HEK293 (cell line): ENCODE measurements at regions not wholly inside any gene's neighbourhood (a gene's known extent, or its start where the extent isn't known, plus 50 kb on each side); places are given as distances from the start of the nearest gene placed in this dataset.

Source experiments
- CTCF ChIA-PET: fragments of 350-600 bp; formaldehyde crosslinking; extraction: SDS; loops from one replicate; lab custom pipeline; 2021; ENCODE audit warnings: antibody characterized with exemption; lab: Yijun Ruan, JAX
- POLR2A ChIA-PET: fragments of 300-600 bp; formaldehyde crosslinking; extraction: SDS; loops from one replicate; lab custom pipeline; 2020; ENCODE audit warnings: antibody characterized with exemption, inconsistent platforms; lab: Yijun Ruan, JAX
- H3K27ac ChIP-seq: fragments of 200-500 bp; sonication (Bioruptor generic); 2 replicates; pipeline ENCODE4 v1.5.1; 2014; ENCODE audit warnings: low read depth, low read length, control low read depth, inconsistent platforms; ENCODE audit errors: extremely low read depth
- H3K36me3 ChIP-seq, 2 experiments: fragments of 200-500 bp in 1 of 2; sonication (Bioruptor generic) in 1 of 2; 1 replicate in 1 of 2; 2 replicates in 1 of 2; pipeline ENCODE4 v1.5.1; 2014 to 2017; ENCODE audit warnings: inconsistent platforms in 2 of 2, low read length in 2 of 2; ENCODE audit not compliant: control insufficient read depth in 2 of 2, insufficient read depth in 1 of 2
- H3K4me1 ChIP-seq: fragments of 200-500 bp; sonication (Bioruptor generic); 2 replicates; pipeline ENCODE4 v1.5.1; 2014; ENCODE audit warnings: mild to moderate bottlenecking, low read length, inconsistent platforms; ENCODE audit not compliant: control insufficient read depth, insufficient read depth
- H3K4me3 ChIP-seq: 2 replicates; pipeline ENCODE4 v1.5.1; 2011; ENCODE audit warnings: low read depth, mild to moderate bottlenecking, control low read depth, low read length, moderate library complexity
- H3K9me3 ChIP-seq: fragments of 200-500 bp; sonication (Bioruptor generic); 2 replicates; pipeline ENCODE4 v1.5.1; 2014; ENCODE audit warnings: low read depth, low read length, inconsistent platforms; ENCODE audit not compliant: control insufficient read depth, insufficient read depth
- KLF1 ChIP-seq: fragments of 450-650 bp; formaldehyde crosslinking; IDR thresholded peaks from 2 replicates; pipeline ENCODE4 v1.5.1; 2016; ENCODE audit warnings: missing biosample characterization, missing genetic modification characterization
- RBAK ChIP-seq: fragments of 450-650 bp; formaldehyde crosslinking; IDR thresholded peaks from 2 replicates; pipeline ENCODE4 v1.5.1; 2016; ENCODE audit warnings: missing biosample characterization, missing genetic modification characterization
- ZBTB20 ChIP-seq: fragments of 450-650 bp; formaldehyde crosslinking; IDR thresholded peaks from 2 replicates; pipeline ENCODE4 v1.5.1; 2016; ENCODE audit warnings: missing biosample characterization, missing genetic modification characterization
- ZBTB21 ChIP-seq: fragments of 450-650 bp; formaldehyde crosslinking; IDR thresholded peaks from 2 replicates; pipeline ENCODE4 v1.5.1; 2017; ENCODE audit warnings: missing biosample characterization, missing genetic modification characterization
- ZIC2 ChIP-seq: fragments of 450-650 bp; formaldehyde crosslinking; IDR thresholded peaks from 2 replicates; pipeline ENCODE4 v1.5.1; 2016; ENCODE audit warnings: missing biosample characterization, missing genetic modification characterization
- ZNF169 ChIP-seq: fragments of 450-650 bp; formaldehyde crosslinking; IDR thresholded peaks from 2 replicates; pipeline ENCODE4 v1.5.1; 2016; ENCODE audit warnings: missing biosample characterization, missing genetic modification characterization
- ZNF239 ChIP-seq: fragments of 450-650 bp; formaldehyde crosslinking; IDR thresholded peaks from 2 replicates; pipeline ENCODE4 v1.5.1; 2016; ENCODE audit warnings: missing biosample characterization, missing genetic modification characterization
- ZNF248 ChIP-seq: fragments of 450-650 bp; formaldehyde crosslinking; IDR thresholded peaks from 2 replicates; pipeline ENCODE4 v1.5.1; 2017; ENCODE audit warnings: missing biosample characterization, missing genetic modification characterization
- ZNF266 ChIP-seq: fragments of 450-650 bp; formaldehyde crosslinking; IDR thresholded peaks from 2 replicates; pipeline ENCODE4 v1.5.1; 2016; ENCODE audit warnings: missing biosample characterization, missing genetic modification characterization, low read depth
- ZNF354C ChIP-seq: fragments of 450-650 bp; formaldehyde crosslinking; IDR thresholded peaks from 2 replicates; pipeline ENCODE4 v1.5.1; 2016; ENCODE audit warnings: missing biosample characterization, missing genetic modification characterization, low read depth, borderline replicate concordance
- ZNF366 ChIP-seq: fragments of 450-650 bp; formaldehyde crosslinking; conservative IDR thresholded peaks from 2 replicates; pipeline ENCODE4 v1.5.1; 2016; ENCODE audit warnings: missing biosample characterization, missing genetic modification characterization
- ZNF426 ChIP-seq: fragments of 450-650 bp; formaldehyde crosslinking; IDR thresholded peaks from 2 replicates; pipeline ENCODE4 v1.5.1; 2017; ENCODE audit warnings: missing biosample characterization, missing genetic modification characterization, mild to moderate bottlenecking, inconsistent platforms, moderate library complexity
- ZNF529 ChIP-seq: fragments of 450-650 bp; formaldehyde crosslinking; IDR thresholded peaks from 2 replicates; pipeline ENCODE4 v1.5.1; 2017; ENCODE audit warnings: missing genetic modification characterization, missing biosample characterization; ENCODE audit not compliant: insufficient replicate concordance
- ZNF530 ChIP-seq: fragments of 450-650 bp; formaldehyde crosslinking; IDR thresholded peaks from 2 replicates; pipeline ENCODE4 v1.5.1; 2016; ENCODE audit warnings: low read depth, missing biosample characterization, missing genetic modification characterization
- ZNF585B ChIP-seq: fragments of 450-650 bp; formaldehyde crosslinking; IDR thresholded peaks from 2 replicates; pipeline ENCODE4 v1.5.1; 2016; ENCODE audit warnings: missing biosample characterization, missing genetic modification characterization
- ZNF600 ChIP-seq: fragments of 450-650 bp; formaldehyde crosslinking; IDR thresholded peaks from 2 replicates; pipeline ENCODE4 v1.5.1; 2016; ENCODE audit warnings: missing biosample characterization, missing genetic modification characterization
- ZNF610 ChIP-seq: fragments of 450-650 bp; formaldehyde crosslinking; IDR thresholded peaks from 2 replicates; pipeline ENCODE4 v1.5.1; 2016; ENCODE audit warnings: missing biosample characterization, missing genetic modification characterization, borderline replicate concordance
- ZNF629 ChIP-seq: fragments of 450-650 bp; formaldehyde crosslinking; IDR thresholded peaks from 2 replicates; pipeline ENCODE4 v1.5.1; 2017; ENCODE audit warnings: missing biosample characterization, missing genetic modification characterization
- ZNF776 ChIP-seq: fragments of 450-650 bp; formaldehyde crosslinking; IDR thresholded peaks from 2 replicates; pipeline ENCODE4 v1.5.0; 2017; ENCODE audit warnings: missing biosample characterization, missing genetic modification characterization, borderline replicate concordance
- ZNF792 ChIP-seq: fragments of 450-650 bp; formaldehyde crosslinking; IDR thresholded peaks from 2 replicates; pipeline ENCODE4 v1.5.1; 2016; ENCODE audit warnings: missing biosample characterization, missing genetic modification characterization
- TF ChIP-seq, protein P1 (sequence below): fragments of 450-650 bp; formaldehyde crosslinking; IDR thresholded peaks from 2 replicates; pipeline ENCODE4 v1.5.1; 2017; ENCODE audit warnings: missing biosample characterization, missing genetic modification characterization
- TF ChIP-seq, protein P2 (sequence below): fragments of 450-650 bp; formaldehyde crosslinking; IDR thresholded peaks from 2 replicates; pipeline ENCODE4 v1.5.1; 2016; ENCODE audit warnings: missing biosample characterization, missing genetic modification characterization
- TF ChIP-seq, protein P3 (sequence below): fragments of 450-650 bp; formaldehyde crosslinking; IDR thresholded peaks from 2 replicates; pipeline ENCODE4 v1.5.1; 2016; ENCODE audit warnings: missing biosample characterization, missing genetic modification characterization, low read depth
- TF ChIP-seq, protein P4 (sequence below): fragments of 450-650 bp; formaldehyde crosslinking; IDR thresholded peaks from 2 replicates; pipeline ENCODE4 v1.5.1; 2016; ENCODE audit warnings: missing biosample characterization, missing genetic modification characterization

DNA sequence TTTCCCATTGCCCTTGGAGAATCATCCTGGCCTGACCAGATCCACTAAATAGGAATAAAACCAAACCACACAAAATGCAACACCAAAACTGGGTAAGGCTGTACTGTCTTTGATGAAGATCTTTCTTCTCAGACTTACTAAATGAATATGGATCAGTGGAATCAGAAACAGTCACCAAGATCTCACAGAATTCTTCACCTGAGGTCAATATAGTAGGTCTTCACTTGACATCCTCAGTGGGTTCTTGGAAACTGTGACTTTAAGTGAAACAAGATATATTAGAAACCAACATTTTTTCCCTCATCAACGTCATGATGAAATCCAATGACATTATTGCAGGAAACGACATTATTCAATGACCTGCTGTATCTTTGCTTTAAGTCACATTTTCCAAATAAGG is 526.2 kb downstream of the FUT8 start:
- CTCF ChIA-PET: no interaction called here

DNA sequence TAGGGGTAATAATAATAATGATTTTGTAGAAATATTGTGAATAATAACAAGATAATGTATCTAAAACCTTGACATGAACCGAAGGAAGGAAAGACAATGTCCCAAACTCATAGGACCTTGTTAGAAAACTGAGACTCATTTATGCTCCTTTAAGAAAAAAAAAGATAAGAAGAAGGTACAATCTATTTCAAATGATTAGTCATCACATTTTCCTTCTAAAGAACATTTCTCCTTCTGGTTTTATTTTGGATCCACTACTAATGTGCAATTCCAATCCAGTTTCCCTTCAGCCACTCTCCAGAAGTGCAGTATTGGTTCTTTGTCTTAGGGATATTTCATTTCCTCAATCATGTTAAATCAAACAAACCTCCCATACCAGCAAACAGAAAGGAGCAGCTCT is 526.7 kb downstream of the FUT8 start:
- ChIA-PET POLR2A (no interaction called here), CTCF (interaction anchor here (4.9 kb wide), 1 partner anchor 20 kb away, joined by 35 read pairs; no protein-coding TSS in a partner anchor)
- H3K4me3 ChIP-seq: no peak overlapping the region
- H3K9me3 ChIP-seq: no peaks in the 10 kb centered on the region
- TF ChIP-seq ZIC2 (no peak), ZNF530 (tag by site-specific recombination) (no peak), ZNF169 (tag by site-specific recombination) (no peak), ZNF239 (tag by site-specific recombination) (no peak), ZNF585B (no peak), ZNF776 (tag by site-specific recombination) (no peak), ZNF529 (no peak), ZBTB20 (tag by site-specific recombination) (no peak), ZNF266 (tag by site-specific recombination) (no peak), ZNF248 (no peak)
- TF ChIP-seq, protein P1, sequence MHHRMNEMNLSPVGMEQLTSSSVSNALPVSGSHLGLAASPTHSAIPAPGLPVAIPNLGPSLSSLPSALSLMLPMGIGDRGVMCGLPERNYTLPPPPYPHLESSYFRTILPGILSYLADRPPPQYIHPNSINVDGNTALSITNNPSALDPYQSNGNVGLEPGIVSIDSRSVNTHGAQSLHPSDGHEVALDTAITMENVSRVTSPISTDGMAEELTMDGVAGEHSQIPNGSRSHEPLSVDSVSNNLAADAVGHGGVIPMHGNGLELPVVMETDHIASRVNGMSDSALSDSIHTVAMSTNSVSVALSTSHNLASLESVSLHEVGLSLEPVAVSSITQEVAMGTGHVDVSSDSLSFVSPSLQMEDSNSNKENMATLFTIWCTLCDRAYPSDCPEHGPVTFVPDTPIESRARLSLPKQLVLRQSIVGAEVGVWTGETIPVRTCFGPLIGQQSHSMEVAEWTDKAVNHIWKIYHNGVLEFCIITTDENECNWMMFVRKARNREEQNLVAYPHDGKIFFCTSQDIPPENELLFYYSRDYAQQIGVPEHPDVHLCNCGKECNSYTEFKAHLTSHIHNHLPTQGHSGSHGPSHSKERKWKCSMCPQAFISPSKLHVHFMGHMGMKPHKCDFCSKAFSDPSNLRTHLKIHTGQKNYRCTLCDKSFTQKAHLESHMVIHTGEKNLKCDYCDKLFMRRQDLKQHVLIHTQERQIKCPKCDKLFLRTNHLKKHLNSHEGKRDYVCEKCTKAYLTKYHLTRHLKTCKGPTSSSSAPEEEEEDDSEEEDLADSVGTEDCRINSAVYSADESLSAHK (tag by site-specific recombination): no peak
- no peak overlapping the region for H3K27ac ChIP-seq
- no peaks in the 10 kb centered on the region; the same call in 1 of the 2 replicates for H3K4me1 ChIP-seq
- no peaks in the 10 kb centered on the region for H3K36me3 ChIP-seq

More for the DNA sequence above, 526.2 kb downstream of the FUT8 start:
- POLR2A ChIA-PET: no interaction called here
- Histone ChIP-seq H3K27ac (no peak overlapping the region), H3K9me3 (no peaks in the 10 kb centered on the region), H3K4me3 (no peak overlapping the region), H3K4me1 (no peaks in the 10 kb centered on the region; the same call in 1 of the 2 replicates), H3K36me3 (no peaks in the 10 kb centered on the region)
- no peak for TF ChIP-seq ZNF426 (tag by site-specific recombination)
- TF ChIP-seq, protein P2, sequence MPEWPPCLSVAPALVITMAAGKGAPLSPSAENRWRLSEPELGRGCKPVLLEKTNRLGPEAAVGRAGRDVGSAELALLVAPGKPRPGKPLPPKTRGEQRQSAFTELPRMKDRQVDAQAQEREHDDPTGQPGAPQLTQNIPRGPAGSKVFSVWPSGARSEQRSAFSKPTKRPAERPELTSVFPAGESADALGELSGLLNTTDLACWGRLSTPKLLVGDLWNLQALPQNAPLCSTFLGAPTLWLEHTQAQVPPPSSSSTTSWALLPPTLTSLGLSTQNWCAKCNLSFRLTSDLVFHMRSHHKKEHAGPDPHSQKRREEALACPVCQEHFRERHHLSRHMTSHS (tag by site-specific recombination): no peak
- TF ChIP-seq ZNF354C (tag by site-specific recombination): no peak
- TF ChIP-seq ZNF610 (tag by site-specific recombination): no peak

DNA sequence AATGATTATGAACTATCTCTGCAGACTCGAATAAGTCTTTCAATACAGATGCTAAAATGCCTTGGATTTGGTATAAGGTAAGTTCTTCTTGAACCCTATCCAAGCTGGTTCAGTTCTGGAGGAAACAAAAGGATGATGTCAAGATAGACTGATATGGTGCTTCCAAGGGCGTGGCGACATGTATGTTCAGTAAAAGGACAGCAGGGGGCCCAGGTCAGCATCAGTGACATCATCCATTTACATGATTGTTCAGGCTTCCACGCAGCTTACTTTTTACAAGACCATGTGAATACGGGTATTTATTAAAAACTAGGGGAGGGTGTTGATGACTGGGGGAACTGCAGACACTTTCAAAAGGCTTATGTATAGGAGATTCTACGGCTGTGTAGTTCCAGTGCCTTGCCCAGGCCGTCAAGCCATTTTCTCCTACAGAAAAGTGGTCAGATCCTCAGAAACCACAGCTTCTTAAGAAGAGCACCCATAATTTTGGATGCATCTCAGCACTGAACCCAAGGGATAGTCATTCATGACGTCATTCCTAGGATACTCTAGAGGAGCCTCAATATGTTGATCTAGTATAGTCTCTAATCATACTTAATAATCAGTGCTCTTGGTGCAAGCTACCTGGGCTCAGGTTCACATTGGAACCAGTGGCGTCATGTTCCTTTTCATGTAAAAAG is 527.7 kb downstream of the FUT8 start:
- H3K27ac ChIP-seq: no peak overlapping the region
- no peaks in the 10 kb centered on the region for H3K9me3 ChIP-seq
- no peaks in the 10 kb centered on the region; the same call in 1 of the 2 replicates for H3K4me1 ChIP-seq
- H3K4me3 ChIP-seq: no peak overlapping the region
- H3K36me3 ChIP-seq: no peaks in the 10 kb centered on the region
- ChIA-PET POLR2A (no interaction called here), CTCF (interaction anchor here (1.0 to 4.9 kb wide), 4 partner anchors 8 to 153 kb away, joined by 3 to 35 read pairs (median 6); no protein-coding TSS in a partner anchor)
- no peak for TF ChIP-seq RBAK
- TF ChIP-seq, protein P3, sequence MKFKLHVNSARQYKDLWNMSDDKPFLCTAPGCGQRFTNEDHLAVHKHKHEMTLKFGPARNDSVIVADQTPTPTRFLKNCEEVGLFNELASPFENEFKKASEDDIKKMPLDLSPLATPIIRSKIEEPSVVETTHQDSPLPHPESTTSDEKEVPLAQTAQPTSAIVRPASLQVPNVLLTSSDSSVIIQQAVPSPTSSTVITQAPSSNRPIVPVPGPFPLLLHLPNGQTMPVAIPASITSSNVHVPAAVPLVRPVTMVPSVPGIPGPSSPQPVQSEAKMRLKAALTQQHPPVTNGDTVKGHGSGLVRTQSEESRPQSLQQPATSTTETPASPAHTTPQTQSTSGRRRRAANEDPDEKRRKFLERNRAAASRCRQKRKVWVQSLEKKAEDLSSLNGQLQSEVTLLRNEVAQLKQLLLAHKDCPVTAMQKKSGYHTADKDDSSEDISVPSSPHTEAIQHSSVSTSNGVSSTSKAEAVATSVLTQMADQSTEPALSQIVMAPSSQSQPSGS (tag by site-specific recombination): peak; percentile 87
- TF ChIP-seq ZNF629: peak; percentile 81
- peak; percentile 66; the same call in 1 of the 2 replicates for TF ChIP-seq ZBTB21 (tag by site-specific recombination)
- TF ChIP-seq, protein P4, sequence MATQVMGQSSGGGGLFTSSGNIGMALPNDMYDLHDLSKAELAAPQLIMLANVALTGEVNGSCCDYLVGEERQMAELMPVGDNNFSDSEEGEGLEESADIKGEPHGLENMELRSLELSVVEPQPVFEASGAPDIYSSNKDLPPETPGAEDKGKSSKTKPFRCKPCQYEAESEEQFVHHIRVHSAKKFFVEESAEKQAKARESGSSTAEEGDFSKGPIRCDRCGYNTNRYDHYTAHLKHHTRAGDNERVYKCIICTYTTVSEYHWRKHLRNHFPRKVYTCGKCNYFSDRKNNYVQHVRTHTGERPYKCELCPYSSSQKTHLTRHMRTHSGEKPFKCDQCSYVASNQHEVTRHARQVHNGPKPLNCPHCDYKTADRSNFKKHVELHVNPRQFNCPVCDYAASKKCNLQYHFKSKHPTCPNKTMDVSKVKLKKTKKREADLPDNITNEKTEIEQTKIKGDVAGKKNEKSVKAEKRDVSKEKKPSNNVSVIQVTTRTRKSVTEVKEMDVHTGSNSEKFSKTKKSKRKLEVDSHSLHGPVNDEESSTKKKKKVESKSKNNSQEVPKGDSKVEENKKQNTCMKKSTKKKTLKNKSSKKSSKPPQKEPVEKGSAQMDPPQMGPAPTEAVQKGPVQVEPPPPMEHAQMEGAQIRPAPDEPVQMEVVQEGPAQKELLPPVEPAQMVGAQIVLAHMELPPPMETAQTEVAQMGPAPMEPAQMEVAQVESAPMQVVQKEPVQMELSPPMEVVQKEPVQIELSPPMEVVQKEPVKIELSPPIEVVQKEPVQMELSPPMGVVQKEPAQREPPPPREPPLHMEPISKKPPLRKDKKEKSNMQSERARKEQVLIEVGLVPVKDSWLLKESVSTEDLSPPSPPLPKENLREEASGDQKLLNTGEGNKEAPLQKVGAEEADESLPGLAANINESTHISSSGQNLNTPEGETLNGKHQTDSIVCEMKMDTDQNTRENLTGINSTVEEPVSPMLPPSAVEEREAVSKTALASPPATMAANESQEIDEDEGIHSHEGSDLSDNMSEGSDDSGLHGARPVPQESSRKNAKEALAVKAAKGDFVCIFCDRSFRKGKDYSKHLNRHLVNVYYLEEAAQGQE (tag by site-specific recombination): no peak
- TF ChIP-seq ZNF600: 0 out of 2 replicates have a peak, but pooled peaks have one; percentile 22
- peak; percentile 47; the same call in 1 of the 2 replicates for TF ChIP-seq ZNF366 (tag by site-specific recombination)
- no peak for TF ChIP-seq ZNF792 (tag by site-specific recombination)
- TF ChIP-seq KLF1 (tag by site-specific recombination): 0 out of 2 replicates have a peak, but pooled peaks have one; percentile 10
